ENCODE measurements at regions not wholly inside any gene's neighbourhood (a gene's known extent, or its start where the extent isn't known, plus 50 kb on each side); places are given as distances from the start of the nearest gene placed in this dataset.

DNA sequence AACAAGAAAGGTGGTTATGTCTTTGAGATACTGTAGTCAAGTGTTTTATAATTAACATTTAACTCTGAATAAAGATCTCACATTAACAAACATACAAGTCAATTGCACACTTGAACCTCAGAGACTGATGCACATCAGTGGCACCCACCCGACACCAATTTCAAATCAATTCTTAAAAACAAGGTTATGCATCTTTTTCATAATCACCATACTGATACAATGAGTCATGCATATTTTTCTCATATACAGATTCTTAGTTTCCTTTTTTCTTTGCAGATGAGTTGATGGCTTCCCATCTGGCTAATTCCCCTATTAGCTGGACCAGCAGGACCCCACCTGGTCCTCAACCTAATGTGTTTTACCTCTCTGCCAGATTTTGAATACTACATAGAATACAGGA lies 136.2 kb upstream of the RPL34 start:
- DNase-seq (ENCODE audit: low spot score) = no peak
- Histone ChIP-seq H3K4me1 (no peaks in the 10 kb centered on the region), H3K9me3 (no peaks in the 10 kb centered on the region), H3K36me3 (no peaks in the 10 kb centered on the region), H3K4me3 (no peak overlapping the region), H3K27ac (no peak overlapping the region), H3K27me3 (no peaks in the 10 kb centered on the region)
- TF ChIP-seq, protein P1, sequence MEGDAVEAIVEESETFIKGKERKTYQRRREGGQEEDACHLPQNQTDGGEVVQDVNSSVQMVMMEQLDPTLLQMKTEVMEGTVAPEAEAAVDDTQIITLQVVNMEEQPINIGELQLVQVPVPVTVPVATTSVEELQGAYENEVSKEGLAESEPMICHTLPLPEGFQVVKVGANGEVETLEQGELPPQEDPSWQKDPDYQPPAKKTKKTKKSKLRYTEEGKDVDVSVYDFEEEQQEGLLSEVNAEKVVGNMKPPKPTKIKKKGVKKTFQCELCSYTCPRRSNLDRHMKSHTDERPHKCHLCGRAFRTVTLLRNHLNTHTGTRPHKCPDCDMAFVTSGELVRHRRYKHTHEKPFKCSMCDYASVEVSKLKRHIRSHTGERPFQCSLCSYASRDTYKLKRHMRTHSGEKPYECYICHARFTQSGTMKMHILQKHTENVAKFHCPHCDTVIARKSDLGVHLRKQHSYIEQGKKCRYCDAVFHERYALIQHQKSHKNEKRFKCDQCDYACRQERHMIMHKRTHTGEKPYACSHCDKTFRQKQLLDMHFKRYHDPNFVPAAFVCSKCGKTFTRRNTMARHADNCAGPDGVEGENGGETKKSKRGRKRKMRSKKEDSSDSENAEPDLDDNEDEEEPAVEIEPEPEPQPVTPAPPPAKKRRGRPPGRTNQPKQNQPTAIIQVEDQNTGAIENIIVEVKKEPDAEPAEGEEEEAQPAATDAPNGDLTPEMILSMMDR (IDR thresholded peaks at IDR 0.05) = no peak

DNA sequence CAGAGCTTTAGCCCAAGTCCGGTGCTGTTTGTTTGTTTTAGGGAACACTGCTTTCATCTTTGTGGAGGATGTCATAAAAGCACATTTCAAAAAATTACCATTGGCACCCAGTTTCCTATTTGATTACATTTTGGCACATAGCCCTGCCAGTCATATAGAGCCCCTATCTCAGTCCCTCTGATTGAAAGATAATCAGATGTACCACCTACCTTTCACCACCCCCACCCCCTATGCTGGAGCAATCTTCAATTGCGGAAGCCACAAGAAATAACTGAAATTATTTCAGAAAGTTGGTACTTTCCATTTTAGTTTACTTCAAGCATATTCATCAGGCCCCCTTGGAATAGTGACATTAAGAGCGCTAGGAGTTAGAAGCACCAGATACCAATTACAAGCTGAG lies 136.7 kb upstream of the RPL34 start:
- no peak overlapping the region for H3K27ac ChIP-seq
- no peak for DNase-seq (ENCODE audit: low spot score)
- no peaks in the 10 kb centered on the region for H3K27me3 ChIP-seq
- no peak overlapping the region for H3K4me3 ChIP-seq
- no peaks in the 10 kb centered on the region for H3K9me3 ChIP-seq
- H3K4me1 ChIP-seq = no peaks in the 10 kb centered on the region
- TF ChIP-seq, protein P1 (IDR thresholded peaks at IDR 0.05) = no peak
- no peaks in the 10 kb centered on the region for H3K36me3 ChIP-seq

DNA sequence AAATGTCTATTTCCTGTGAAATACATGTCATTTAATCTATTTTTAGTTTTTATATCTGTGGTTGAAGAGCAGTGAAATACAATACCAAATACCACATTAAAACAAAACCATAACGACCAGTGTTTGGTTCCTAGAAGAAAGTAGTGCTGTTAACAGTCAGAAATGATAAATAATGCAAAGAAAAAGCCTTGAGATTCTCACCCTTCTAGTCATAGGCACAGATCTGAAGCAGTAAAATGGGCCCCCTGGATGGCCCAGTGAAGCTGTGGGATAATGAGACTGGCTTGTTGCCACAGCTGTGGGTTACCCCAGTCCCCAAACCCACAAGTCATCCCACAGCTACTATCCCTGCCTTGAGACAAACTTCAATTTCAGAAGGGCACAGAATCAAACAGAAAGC lies 137.3 kb upstream of the RPL34 start:
- no peak for DNase-seq (ENCODE audit: low spot score)
- Histone ChIP-seq H3K27me3 (no peaks in the 10 kb centered on the region), H3K27ac (no peak overlapping the region), H3K4me1 (no peaks in the 10 kb centered on the region), H3K9me3 (no peaks in the 10 kb centered on the region), H3K36me3 (no peaks in the 10 kb centered on the region), H3K4me3 (no peak overlapping the region)
- TF ChIP-seq, protein P1 (IDR thresholded peaks at IDR 0.05) = no peak

DNA sequence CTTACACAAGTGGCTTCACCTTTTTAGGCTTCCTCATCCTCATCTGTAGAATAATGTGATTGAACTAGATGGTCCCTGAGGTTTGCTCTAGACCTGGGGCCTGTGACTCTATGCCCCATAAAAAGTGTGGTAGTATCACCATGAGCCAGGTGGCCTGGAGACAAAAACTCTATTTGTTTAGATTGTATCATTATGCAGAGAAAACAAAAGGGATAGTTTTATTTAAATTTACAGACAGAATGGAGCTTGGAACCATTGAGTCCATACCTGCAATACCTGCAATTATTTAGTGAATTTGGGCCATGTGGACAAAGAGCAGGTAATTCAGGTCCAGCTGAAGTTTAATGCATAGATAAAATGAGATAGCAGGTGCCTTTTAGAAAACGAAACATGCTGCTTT lies 139.5 kb upstream of the RPL34 start:
- no peak for DNase-seq (ENCODE audit: low spot score)
- Histone ChIP-seq H3K9me3 (no peaks in the 10 kb centered on the region), H3K27ac (no peak overlapping the region), H3K4me3 (no peak overlapping the region), H3K36me3 (no peaks in the 10 kb centered on the region), H3K27me3 (no peaks in the 10 kb centered on the region), H3K4me1 (no peaks in the 10 kb centered on the region)
- TF ChIP-seq, protein P1 (IDR thresholded peaks at IDR 0.05) = no peak

DNA sequence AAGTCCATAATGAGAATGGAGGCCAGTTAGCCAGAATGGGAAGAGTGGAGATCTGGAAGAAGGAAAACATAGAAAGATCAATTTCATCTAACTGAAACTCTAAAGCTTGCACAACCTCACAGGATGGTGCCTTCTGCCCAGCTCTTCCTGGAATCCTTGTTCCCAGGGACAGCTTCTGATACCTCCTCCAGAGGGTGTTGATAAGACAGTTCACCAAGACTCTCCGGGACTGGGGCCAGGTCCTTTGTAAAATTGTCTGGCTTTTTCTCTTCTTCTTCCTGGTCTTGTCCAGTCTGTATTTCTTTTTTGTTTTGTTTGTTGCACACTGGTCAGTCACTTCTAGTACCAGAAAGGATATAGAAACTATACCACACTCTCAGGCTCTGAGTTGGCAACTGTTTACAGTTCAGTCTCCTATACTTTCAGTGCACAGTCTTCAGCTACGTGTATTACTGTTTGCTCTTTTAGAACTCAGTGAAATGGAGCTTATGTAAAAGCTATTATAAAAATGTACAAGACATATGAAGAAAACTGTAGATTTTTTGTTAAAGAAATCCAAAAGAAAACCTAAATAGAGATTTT lies 142.8 kb upstream of the RPL34 start:
- Histone ChIP-seq H3K4me1 (no peaks in the 10 kb centered on the region), H3K9me3 (no peaks in the 10 kb centered on the region)

More for the DNA sequence above, 142.8 kb upstream of the RPL34 start:
- Histone ChIP-seq H3K27ac (no peak overlapping the region), H3K27me3 (no peaks in the 10 kb centered on the region), H3K36me3 (no peaks in the 10 kb centered on the region), H3K4me3 (no peak overlapping the region)
- TF ChIP-seq, protein P1 (IDR thresholded peaks at IDR 0.05) = no peak
- no peak for DNase-seq (ENCODE audit: low spot score)

Measured in right atrium auricular region (tissue), 2 donors.